ENCODE measurements at regions not wholly inside any gene's neighbourhood (a gene's known extent, or its start where the extent isn't known, plus 50 kb on each side); places are given as distances from the start of the nearest gene placed in this dataset.

GRCh38 chr3:99119385-99119784 lies 217.9 kb upstream of the DCBLD2 start:
- TF ChIP-seq CTCF (IDR thresholded peaks at IDR 0.05; ENCODE audit: insufficient read depth, low read depth, low read length) (no peak), EZH2 (IDR thresholded peaks at IDR 0.05; ENCODE audit: insufficient read depth, low read length) (no peak)
